Stomach smooth muscle (tissue), 2 donors: ENCODE measurements at regions not wholly inside any gene's neighbourhood (a gene's known extent, or its start where the extent isn't known, plus 50 kb on each side); places are given as distances from the start of the nearest gene placed in this dataset.

Experiments used
- H3K27ac ChIP-seq: one replicate; pipeline ENCODE4 v1.7.0; 2013; ENCODE audit warnings: mild to moderate bottlenecking, low read length, inconsistent platforms
- H3K27me3 ChIP-seq, 2 donors: one replicate each; pipeline ENCODE4 v1.7.0; 2013; ENCODE audit warnings: low read length in 2 of 2; ENCODE audit not compliant: insufficient read depth in 2 of 2, control insufficient read depth in 1 of 2
- H3K36me3 ChIP-seq, 2 donors: one replicate each; pipeline ENCODE4 v1.7.0; 2013; ENCODE audit warnings: low read length in 2 of 2; ENCODE audit not compliant: control insufficient read depth in 2 of 2, insufficient read depth in 2 of 2
- H3K4me1 ChIP-seq: one replicate; pipeline ENCODE4 v1.7.0; 2013; ENCODE audit warnings: low read length; ENCODE audit not compliant: control insufficient read depth, insufficient read depth
- H3K4me3 ChIP-seq, 2 donors: one replicate each; pipeline ENCODE4 v1.7.0; 2013; ENCODE audit warnings: low read length in 2 of 2
- H3K9ac ChIP-seq, 2 donors: one replicate each; pipeline ENCODE4 v1.7.0; 2013; ENCODE audit warnings: low read length in 2 of 2, mild to moderate bottlenecking in 1 of 2
- H3K9me3 ChIP-seq, 2 donors: one replicate each; pipeline ENCODE4 v1.7.0; 2013; ENCODE audit warnings: low read length in 2 of 2; ENCODE audit not compliant: control insufficient read depth in 2 of 2
- donor health status: healthy.
- donor health status: Pancreatic carcinoma.

DNA sequence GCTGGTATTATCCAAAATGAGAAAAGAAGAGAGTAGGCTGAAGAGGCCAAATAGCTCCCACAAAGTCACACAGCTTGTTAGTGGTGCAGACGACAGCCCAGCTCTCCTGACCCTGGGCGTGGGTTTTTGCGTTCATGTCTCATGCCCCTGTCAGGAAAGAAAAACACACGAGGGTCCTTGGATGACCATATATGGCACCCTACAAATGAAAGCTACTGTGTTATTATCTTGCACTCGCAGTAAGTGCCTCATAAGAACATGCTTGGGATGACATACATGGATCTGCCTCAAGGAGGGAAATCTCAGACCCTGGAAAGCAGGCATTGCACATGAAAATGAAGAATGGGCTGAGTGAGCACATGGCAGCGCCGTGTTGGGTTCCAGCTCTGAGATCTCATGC, 89.7 kb downstream of the SEMA4F start:
- Histone ChIP-seq H3K27me3 (peaks cover 0 to 2% of the 10 kb centered on the region in 2 donors), H3K4me3 (no peak overlapping the region), H3K9ac (no peak overlapping the region), H3K4me1 (peaks cover 5% of the 10 kb centered on the region), H3K36me3 (no peaks in the 10 kb centered on the region), H3K27ac (no peak overlapping the region), H3K9me3 (no peaks in the 10 kb centered on the region)

DNA sequence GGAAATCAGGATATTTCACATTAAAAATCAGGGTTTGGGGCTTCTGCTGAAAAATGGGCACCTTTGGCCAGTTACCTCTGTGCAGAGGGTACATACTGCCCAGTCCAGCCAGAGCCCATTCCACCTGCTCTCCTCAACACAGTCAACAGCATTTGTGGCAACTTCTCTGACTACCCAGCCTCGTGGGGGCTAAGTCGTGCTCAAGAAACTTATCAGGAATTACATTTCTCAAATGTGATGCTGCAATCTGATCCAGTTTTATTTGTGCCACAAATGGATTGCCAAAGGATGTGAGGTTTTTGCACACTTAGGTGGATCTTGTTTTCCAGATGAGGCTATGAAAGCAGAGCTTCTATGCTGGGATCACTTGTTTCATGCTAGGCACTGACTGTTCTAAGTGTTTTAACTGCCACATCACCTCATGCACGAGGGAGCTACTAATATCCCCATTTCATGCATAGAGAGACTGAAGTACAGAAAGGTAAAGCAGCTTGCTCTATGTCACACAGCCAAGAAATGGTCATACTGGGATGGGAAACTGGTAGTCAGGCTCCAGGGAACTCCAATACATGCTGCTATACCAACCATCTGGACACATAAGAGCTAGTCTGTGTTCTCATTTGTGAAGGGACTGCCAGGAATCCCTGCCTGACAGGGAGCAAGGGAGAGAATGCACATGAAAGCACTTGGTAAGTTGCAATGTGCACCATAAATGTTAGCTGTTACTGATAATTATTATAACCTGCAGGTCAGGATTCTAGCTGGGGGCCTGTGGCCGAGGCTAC, 89.0 kb upstream of the HK2 start:
- no peak overlapping the region for H3K9ac ChIP-seq
- no peaks in the 10 kb centered on the region for H3K36me3 ChIP-seq
- H3K27ac ChIP-seq = no peak overlapping the region
- no peaks in the 10 kb centered on the region for H3K9me3 ChIP-seq
- peaks cover 5% of the 10 kb centered on the region for H3K4me1 ChIP-seq
- H3K27me3 ChIP-seq = peaks cover 0 to 2% of the 10 kb centered on the region in 2 donors
- H3K4me3 ChIP-seq = no peak overlapping the region

DNA sequence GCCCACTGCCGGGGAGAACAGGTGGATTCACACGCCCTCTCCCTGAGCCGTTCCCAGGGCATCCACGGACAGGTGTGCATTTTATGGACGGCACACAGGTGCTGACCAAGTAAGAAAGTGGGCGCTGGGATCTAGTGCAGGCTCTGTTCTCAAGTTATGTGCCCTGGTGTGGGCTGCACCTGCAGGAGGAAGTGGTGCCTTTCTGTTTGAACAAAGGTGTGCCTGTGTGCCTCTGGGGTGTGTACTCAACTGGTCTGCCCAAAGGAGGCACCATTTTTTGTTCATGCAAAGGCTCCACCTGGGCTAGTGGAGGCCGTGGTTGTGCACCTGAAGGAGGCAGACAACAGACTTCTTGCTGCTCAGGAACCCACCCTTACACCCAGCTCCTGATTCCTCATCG, 88.2 kb upstream of the HK2 start:
- H3K4me3 ChIP-seq = no peak overlapping the region
- H3K9ac ChIP-seq = no peak overlapping the region
- H3K27ac ChIP-seq = no peak overlapping the region
- peaks cover 5% of the 10 kb centered on the region for H3K4me1 ChIP-seq
- H3K27me3 ChIP-seq = peaks cover 0 to 2% of the 10 kb centered on the region in 2 donors
- H3K36me3 ChIP-seq = no peaks in the 10 kb centered on the region
- H3K9me3 ChIP-seq = no peaks in the 10 kb centered on the region

DNA sequence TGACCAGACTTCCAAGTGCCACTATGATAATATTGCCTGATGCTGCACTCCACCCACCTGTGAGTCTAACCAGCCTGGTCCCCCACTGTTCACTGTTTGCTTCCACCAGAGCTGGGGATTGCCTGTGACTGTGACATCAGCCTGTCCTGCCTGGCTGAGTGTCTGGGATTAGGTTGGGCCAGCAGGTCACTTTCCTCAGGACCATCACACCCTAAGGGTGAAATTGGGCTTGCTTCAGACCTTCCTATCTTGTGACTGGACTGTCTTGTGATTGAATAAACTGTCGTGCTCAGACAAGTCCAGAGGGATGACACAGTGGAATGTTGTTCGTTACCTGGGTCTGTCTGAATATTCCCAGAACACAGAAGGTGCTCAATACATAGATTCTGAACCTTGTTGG, 87.4 kb upstream of the HK2 start:
- no peaks in the 10 kb centered on the region for H3K9me3 ChIP-seq
- no peaks in the 10 kb centered on the region for H3K4me1 ChIP-seq
- no peak overlapping the region for H3K9ac ChIP-seq
- no peak overlapping the region for H3K27ac ChIP-seq
- peaks cover 0 to 2% of the 10 kb centered on the region in 2 donors for H3K27me3 ChIP-seq
- no peaks in the 10 kb centered on the region for H3K36me3 ChIP-seq
- no peak overlapping the region for H3K4me3 ChIP-seq

DNA sequence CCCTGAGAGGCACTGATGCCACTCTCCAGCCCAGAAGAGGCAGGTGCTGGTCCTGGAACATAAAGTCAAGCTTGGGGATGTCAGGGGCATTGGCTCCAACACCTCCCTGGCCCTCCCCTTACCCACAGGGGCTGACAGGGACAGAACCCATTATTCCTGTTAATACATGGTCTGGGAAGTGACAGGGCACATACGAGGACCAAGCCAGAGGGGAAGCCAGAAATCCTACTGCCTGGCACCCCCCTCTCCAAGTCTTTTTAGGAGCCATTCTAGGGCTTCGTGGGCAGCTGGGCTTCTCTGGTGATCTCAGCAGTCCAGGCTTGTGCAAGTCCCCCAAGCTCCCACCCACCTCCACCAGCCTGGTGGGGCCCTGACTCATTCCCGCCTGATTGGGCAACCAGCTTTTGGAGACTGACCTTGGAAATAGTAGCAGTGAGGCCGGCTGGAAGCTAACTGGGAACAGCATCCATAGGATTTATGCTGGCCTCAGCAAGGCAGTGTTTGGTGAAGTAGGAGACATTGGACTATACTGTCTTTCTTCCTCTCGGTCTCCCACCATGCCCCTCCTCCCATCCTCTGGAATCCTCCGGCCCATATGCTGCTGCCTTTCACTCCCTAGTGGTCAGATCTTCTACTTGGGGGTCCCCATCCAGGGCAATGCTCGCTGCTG, 86.4 kb upstream of the HK2 start:
- Histone ChIP-seq H3K9me3 (no peaks in the 10 kb centered on the region), H3K36me3 (no peaks in the 10 kb centered on the region), H3K9ac (no peak overlapping the region), H3K27ac (no peak overlapping the region), H3K4me3 (no peak overlapping the region), H3K27me3 (peaks cover 0 to 2% of the 10 kb centered on the region in 2 donors), H3K4me1 (no peaks in the 10 kb centered on the region)

DNA sequence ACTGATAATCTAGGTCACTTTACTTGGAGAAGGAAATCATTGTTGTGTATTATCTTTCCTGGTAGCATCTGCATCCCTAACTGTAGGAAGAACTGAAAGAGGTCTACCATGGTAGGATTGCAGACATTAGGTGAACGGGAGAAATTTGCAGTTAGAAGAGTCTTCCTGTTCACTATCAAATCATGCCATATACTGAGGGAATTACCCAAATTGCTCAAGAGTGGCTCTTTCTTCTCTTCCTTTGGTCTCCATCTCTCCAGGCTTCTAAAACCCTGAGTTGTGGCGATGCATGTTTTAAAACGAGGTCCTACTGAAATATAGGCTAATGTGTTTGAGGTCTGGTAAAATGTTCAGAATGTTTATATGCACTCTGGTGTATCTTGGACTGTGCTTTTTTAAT, 85.3 kb upstream of the HK2 start:
- H3K27ac ChIP-seq = no peak overlapping the region
- no peaks in the 10 kb centered on the region for H3K4me1 ChIP-seq
- no peak overlapping the region for H3K9ac ChIP-seq
- H3K36me3 ChIP-seq = no peaks in the 10 kb centered on the region
- no peak overlapping the region for H3K4me3 ChIP-seq
- H3K27me3 ChIP-seq = peaks cover 0 to 2% of the 10 kb centered on the region in 2 donors
- no peaks in the 10 kb centered on the region for H3K9me3 ChIP-seq

DNA sequence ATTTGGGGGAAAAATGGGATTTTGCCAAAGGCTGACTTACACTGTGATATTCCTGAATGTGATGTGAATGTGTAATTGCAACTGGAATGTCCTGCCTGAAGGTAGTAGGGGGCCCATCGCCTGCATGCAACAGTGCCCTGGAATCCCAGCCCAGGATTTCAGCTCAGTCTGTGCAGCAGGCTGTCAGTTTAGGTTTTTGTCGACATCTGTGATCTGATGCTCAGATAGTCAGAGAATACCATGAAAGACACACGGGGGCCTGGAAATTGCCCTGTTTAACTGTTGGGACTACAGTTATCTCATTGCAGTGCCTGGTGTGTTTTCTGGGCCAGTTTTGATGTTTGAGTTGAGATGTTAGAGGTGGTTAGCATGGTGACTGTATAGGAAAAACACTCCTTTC, 84.5 kb upstream of the HK2 start:
- Histone ChIP-seq H3K27ac (no peak overlapping the region), H3K9ac (no peak overlapping the region), H3K4me1 (no peaks in the 10 kb centered on the region), H3K4me3 (no peak overlapping the region), H3K36me3 (no peaks in the 10 kb centered on the region), H3K9me3 (no peaks in the 10 kb centered on the region), H3K27me3 (peaks cover 0 to 2% of the 10 kb centered on the region in 2 donors)

DNA sequence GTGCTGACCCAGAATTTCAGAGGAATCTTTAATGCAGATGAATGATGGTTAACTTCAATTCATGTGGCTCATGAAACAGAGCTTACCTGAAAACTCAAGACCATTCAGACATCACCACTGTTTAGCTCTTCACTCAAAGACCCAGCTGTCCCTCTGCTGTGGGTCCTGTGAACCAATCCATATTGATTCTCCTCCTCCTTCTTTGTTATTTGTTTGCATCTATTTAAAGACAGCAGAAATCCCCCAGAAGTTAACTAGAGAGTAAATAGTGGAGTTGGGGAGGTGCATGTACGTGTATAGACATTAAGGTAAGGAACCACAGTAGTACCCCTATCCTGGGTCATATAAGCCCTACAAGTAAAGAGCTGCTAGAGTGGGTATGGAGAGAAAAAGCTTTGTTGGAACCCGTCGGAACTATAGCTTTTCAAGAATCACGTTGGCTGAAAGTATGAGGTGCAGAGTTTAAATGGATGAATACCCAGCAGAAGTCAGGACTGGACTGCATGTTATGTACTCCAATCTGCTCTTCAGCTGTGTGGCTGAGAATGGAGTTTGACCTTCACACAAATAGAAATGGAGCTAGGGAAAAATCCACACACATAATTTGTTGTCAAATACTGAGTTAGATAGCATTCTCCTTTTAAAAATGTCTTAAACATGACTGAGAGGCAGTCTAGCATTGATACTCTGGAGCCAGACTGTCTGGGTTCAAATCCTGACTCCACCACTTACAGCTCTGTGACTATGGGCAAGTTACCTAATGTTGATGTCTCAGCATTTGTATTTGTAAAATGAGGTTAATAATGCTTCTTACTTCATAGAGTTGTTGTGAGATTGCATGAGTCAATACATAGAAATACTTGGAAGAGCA, 81.7 kb upstream of the HK2 start:
- Histone ChIP-seq H3K27ac (no peak overlapping the region), H3K9ac (no peak overlapping the region), H3K9me3 (peaks cover 0 to 4% of the 10 kb centered on the region in 2 donors), H3K36me3 (no peaks in the 10 kb centered on the region), H3K4me1 (no peaks in the 10 kb centered on the region), H3K27me3 (peaks cover 0 to 2% of the 10 kb centered on the region in 2 donors), H3K4me3 (no peak overlapping the region)

DNA sequence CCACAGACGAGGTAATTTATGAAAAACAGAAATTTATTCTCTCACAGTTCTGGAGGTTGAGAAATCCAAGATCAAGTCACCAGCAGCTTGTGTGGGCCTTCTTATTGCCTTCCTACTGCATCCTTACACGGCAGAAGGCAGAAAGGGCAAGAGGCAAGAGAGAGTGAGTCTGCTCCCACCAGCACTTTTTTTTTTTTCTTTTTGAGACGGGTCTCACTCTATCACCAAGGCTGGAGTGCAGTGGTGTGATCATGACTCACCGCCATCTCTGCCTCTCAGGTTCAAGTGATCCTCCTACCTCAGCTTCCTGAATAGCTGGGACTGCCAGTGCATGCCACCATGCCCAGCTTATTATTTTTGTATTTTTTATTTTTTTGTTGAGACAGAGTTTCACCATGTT, 78.5 kb upstream of the HK2 start:
- H3K4me3 ChIP-seq = no peak overlapping the region
- H3K9ac ChIP-seq = no peak overlapping the region
- no peaks in the 10 kb centered on the region for H3K4me1 ChIP-seq
- no peak overlapping the region for H3K27ac ChIP-seq
- no peaks in the 10 kb centered on the region for H3K36me3 ChIP-seq
- no peaks in the 10 kb centered on the region for H3K27me3 ChIP-seq
- H3K9me3 ChIP-seq = peaks cover 0 to 4% of the 10 kb centered on the region in 2 donors

DNA sequence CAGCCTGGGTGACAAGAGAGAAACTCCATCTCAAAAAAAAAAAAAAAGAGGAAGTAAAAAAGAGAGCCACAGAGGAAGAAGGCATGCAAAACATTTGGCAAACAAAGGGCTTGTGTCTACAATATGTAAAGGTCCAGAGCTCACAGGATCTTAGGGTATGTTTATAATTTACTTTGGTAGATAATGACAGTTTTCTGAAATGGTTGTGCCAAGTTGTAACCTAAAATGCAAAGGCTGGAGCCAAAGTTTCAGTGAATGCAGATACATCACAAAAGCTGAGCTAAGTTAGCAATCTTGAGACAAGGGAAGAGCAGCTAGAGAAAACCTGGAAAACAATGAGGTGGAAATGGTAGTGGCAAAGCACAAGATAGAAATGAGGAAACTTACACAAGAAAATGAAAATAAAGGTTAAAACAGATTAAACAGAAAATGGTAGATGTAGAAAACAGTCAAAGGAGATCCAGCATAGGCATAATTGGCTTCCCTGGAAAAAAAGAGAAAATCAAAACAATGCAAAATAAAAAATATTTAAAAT, 77.5 kb upstream of the HK2 start:
- H3K9me3 ChIP-seq = peaks cover 0 to 4% of the 10 kb centered on the region in 2 donors
- no peak overlapping the region for H3K9ac ChIP-seq
- no peaks in the 10 kb centered on the region for H3K27me3 ChIP-seq
- H3K27ac ChIP-seq = no peak overlapping the region
- H3K4me3 ChIP-seq = no peak overlapping the region
- H3K4me1 ChIP-seq = no peaks in the 10 kb centered on the region
- H3K36me3 ChIP-seq = no peaks in the 10 kb centered on the region
